PC-3 (cell line): ENCODE measurements at regions not wholly inside any gene's neighbourhood (a gene's known extent, or its start where the extent isn't known, plus 50 kb on each side); places are given as distances from the start of the nearest gene placed in this dataset.

ENCODE experiments used
- EZH2 ChIP-seq: fragments of 300-600 bp; sonication (generic); IDR thresholded peaks from one replicate; pipeline ENCODE4 v1.6.1; 2017; ENCODE audit warnings: antibody characterized with exemption, mild to moderate bottlenecking, low read length; ENCODE audit not compliant: unreplicated experiment
- TF ChIP-seq, protein P1 (sequence below): fragments of 300-600 bp; sonication (generic); conservative IDR thresholded peaks from 2 replicates; pipeline ENCODE4 v1.5.1; 2017; ENCODE audit warnings: antibody characterized with exemption, low read depth, mild to moderate bottlenecking, low read length

- TF ChIP-seq, protein P1, sequence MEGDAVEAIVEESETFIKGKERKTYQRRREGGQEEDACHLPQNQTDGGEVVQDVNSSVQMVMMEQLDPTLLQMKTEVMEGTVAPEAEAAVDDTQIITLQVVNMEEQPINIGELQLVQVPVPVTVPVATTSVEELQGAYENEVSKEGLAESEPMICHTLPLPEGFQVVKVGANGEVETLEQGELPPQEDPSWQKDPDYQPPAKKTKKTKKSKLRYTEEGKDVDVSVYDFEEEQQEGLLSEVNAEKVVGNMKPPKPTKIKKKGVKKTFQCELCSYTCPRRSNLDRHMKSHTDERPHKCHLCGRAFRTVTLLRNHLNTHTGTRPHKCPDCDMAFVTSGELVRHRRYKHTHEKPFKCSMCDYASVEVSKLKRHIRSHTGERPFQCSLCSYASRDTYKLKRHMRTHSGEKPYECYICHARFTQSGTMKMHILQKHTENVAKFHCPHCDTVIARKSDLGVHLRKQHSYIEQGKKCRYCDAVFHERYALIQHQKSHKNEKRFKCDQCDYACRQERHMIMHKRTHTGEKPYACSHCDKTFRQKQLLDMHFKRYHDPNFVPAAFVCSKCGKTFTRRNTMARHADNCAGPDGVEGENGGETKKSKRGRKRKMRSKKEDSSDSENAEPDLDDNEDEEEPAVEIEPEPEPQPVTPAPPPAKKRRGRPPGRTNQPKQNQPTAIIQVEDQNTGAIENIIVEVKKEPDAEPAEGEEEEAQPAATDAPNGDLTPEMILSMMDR, result no peak
- TF ChIP-seq EZH2, result no peak
Measured at GRCh38 chr9:118957585-118957984, 411.6 kb downstream of the BRINP1 start.
